Chondrocyte (in vitro differentiated cells): ENCODE measurements at regions not wholly inside any gene's neighbourhood (a gene's known extent, or its start where the extent isn't known, plus 50 kb on each side); places are given as distances from the start of the nearest gene placed in this dataset.

Experiments used
- DNase-seq: peaks from one replicate; pipeline ENCODE4 v3.0.0; 2021; ENCODE audit warnings: mixed read lengths, low spot score
- H3K27ac Mint-ChIP-seq: one replicate; pipeline ENCODE4 v1.8.0; 2021; ENCODE audit warnings: mild to moderate bottlenecking, moderate library complexity, mixed read lengths; ENCODE audit not compliant: unreplicated experiment
- H3K27me3 Mint-ChIP-seq: 2 replicates; pipeline ENCODE4 v1.8.0; 2021; ENCODE audit warnings: low read depth, mixed read lengths
- H3K36me3 Mint-ChIP-seq: 2 replicates; pipeline ENCODE4 v1.8.0; 2021; ENCODE audit warnings: low read depth, mixed read lengths
- H3K4me1 Mint-ChIP-seq: 2 replicates; pipeline ENCODE4 v1.8.0; 2021; ENCODE audit warnings: low read depth, mild to moderate bottlenecking, mixed read lengths
- H3K4me3 Mint-ChIP-seq: one replicate; pipeline ENCODE4 v1.8.0; 2021; ENCODE audit warnings: mild to moderate bottlenecking, moderate library complexity, mixed read lengths; ENCODE audit not compliant: unreplicated experiment
- H3K9me3 Mint-ChIP-seq: 2 replicates; pipeline ENCODE4 v1.8.0; 2021; ENCODE audit warnings: low read depth, mixed read lengths
- TF ChIP-seq, protein P1 (sequence below): fragments of 200-600 bp; sonication (generic); IDR thresholded peaks from 2 replicates; pipeline ENCODE4 v1.5.0; 2021; ENCODE audit warnings: antibody characterized with exemption, mild to moderate bottlenecking, moderate library complexity

DNA sequence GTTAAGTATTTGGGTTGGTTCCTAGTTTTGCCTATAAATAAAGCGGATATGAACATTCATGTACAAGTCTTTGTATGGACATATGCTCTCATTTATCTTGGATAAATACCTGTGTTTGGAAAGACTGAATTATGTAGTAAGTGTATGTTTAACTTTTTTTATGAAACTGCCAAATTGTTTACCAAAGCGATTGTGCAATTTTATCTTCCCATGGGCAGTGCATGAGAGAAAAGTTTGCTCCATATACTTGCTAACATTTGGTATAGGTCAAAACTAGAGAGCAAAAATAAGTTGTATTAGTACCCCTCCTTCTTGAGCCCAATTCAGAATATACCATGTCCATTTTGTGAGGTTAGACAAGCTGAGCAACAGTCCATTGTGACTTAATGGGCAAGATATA, 502.6 kb downstream of the SQOR start:
- H3K4me1 Mint-ChIP-seq, result no peaks in the 10 kb centered on the region
- H3K36me3 Mint-ChIP-seq, result no peaks in the 10 kb centered on the region
- no peak overlapping the region for H3K27ac Mint-ChIP-seq
- H3K9me3 Mint-ChIP-seq, result peaks cover 21% of the 10 kb centered on the region
- no peak overlapping the region for H3K4me3 Mint-ChIP-seq
- no peak for DNase-seq
- TF ChIP-seq, protein P1, sequence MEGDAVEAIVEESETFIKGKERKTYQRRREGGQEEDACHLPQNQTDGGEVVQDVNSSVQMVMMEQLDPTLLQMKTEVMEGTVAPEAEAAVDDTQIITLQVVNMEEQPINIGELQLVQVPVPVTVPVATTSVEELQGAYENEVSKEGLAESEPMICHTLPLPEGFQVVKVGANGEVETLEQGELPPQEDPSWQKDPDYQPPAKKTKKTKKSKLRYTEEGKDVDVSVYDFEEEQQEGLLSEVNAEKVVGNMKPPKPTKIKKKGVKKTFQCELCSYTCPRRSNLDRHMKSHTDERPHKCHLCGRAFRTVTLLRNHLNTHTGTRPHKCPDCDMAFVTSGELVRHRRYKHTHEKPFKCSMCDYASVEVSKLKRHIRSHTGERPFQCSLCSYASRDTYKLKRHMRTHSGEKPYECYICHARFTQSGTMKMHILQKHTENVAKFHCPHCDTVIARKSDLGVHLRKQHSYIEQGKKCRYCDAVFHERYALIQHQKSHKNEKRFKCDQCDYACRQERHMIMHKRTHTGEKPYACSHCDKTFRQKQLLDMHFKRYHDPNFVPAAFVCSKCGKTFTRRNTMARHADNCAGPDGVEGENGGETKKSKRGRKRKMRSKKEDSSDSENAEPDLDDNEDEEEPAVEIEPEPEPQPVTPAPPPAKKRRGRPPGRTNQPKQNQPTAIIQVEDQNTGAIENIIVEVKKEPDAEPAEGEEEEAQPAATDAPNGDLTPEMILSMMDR, result no peak
- H3K27me3 Mint-ChIP-seq, result no peaks in the 10 kb centered on the region

GRCh38 chr15:46146002-46146401, 511.2 kb downstream of the SQOR start:
- Mint-ChIP-seq H3K9me3 (peaks cover 3% of the 10 kb centered on the region), H3K27me3 (peaks cover 4% of the 10 kb centered on the region), H3K4me3 (no peak overlapping the region)

DNA sequence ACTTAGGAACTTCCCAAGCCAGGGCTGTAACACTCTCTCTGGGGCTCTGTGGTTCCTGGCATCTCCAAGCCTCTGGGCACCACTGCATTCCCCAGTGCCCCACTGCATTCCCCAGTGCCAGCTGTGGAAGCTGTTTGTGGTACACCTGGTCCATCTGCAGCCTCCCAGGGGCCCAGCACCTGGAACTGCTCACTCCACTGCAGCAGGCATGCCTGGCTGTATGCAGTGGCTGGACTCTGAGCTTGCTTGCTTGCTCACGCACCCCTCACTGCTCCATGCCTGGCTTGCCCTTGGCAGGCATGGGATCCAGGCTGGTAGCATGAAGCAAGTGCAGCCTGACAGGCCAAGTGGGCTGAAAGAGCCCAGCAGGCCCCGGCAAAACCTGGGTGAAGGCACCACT, 512.1 kb downstream of the SQOR start:
- Mint-ChIP-seq H3K4me3 (no peak overlapping the region), H3K27me3 (peaks cover 4% of the 10 kb centered on the region), H3K4me1 (no peaks in the 10 kb centered on the region), H3K9me3 (peaks cover 3% of the 10 kb centered on the region), H3K27ac (no peak overlapping the region), H3K36me3 (no peaks in the 10 kb centered on the region)
- no peak for DNase-seq
- TF ChIP-seq, protein P1, result no peak

More at GRCh38 chr15:46146002-46146401, 511.2 kb downstream of the SQOR start:
- TF ChIP-seq, protein P1, result no peak
- no peak overlapping the region for H3K27ac Mint-ChIP-seq
- no peak for DNase-seq
- H3K36me3 Mint-ChIP-seq, result no peaks in the 10 kb centered on the region
- no peaks in the 10 kb centered on the region for H3K4me1 Mint-ChIP-seq

DNA sequence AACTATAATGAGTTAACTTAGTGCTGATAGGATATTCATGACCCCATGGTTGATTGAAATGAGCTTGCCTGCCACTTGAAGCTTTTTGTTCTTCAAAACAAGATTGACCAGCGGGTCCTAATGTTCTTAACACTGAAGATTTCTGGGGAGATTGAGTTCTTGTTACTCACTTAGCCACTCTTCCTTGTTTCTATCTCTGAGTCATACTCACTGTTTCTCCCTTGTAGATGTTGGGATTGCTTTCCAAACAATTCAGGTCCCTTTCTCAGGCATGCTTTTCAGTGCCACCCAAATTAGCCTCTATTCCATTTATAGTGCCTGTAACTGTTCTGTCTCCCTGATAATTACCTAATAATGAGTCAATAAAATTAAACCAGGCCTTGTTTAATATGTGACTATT, 517.0 kb downstream of the SQOR start:
- Mint-ChIP-seq H3K4me3 (no peak overlapping the region), H3K27me3 (peaks cover 4% of the 10 kb centered on the region), H3K27ac (no peak overlapping the region), H3K4me1 (no peaks in the 10 kb centered on the region), H3K9me3 (peaks cover 3% of the 10 kb centered on the region), H3K36me3 (no peaks in the 10 kb centered on the region)
- TF ChIP-seq, protein P1, result no peak
- DNase-seq, result no peak

DNA sequence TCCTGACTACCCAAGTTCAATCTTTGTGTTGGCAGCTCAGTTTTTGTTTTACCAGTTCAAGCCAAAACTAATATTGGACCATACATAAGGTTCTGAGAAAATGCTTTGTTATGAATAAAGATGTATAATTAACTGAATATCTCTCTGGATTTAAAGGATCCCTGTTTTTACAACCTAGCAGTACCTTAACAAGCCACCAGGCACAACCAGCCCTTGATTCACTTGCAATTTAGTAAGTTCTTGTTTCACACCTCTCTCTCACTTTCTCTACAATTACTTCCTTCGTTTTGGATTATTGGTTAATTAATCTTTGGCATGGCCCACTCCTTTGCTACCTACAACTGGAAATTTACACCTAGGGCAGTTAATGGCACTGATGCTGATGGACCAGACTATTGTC, 531.9 kb downstream of the SQOR start:
- no peaks in the 10 kb centered on the region for H3K36me3 Mint-ChIP-seq
- H3K4me1 Mint-ChIP-seq, result no peaks in the 10 kb centered on the region
- peaks cover 48% of the 10 kb centered on the region for H3K9me3 Mint-ChIP-seq

More for the DNA sequence above, 531.9 kb downstream of the SQOR start:
- no peak overlapping the region for H3K4me3 Mint-ChIP-seq
- no peaks in the 10 kb centered on the region for H3K27me3 Mint-ChIP-seq
- no peak for DNase-seq
- TF ChIP-seq, protein P1, result no peak
- H3K27ac Mint-ChIP-seq, result no peak overlapping the region
